ENCODE measurements at regions not wholly inside any gene's neighbourhood (a gene's known extent, or its start where the extent isn't known, plus 50 kb on each side); places are given as distances from the start of the nearest gene placed in this dataset.

- BruUV-seq (replicated peaks): no TSS peak
These were observed 279.3 kb upstream of the KLF12 start for GRCh38 chr13:74413482-74413881.

GRCh38 chr13:74409551-74409950 lies 275.3 kb upstream of the KLF12 start:
- ChIA-PET POLR2A (ENCODE audit: low non-redundant PET) (no interaction called here), CTCF (no interaction called here)
- Histone ChIP-seq H3K4me3 (ENCODE audit: low read depth, low read length, poor library complexity, severe bottlenecking) (no peak overlapping the region), H3K27me3 (replicated peaks; ENCODE audit: insufficient read depth, low read depth, low read length, poor library complexity) (no peaks in the 10 kb centered on the region), H3K4me1 (ENCODE audit: insufficient read depth, low read length, poor library complexity, severe bottlenecking) (no peaks in the 10 kb centered on the region), H3K36me3 (ENCODE audit: insufficient read depth, low read length, poor library complexity, severe bottlenecking) (no peaks in the 10 kb centered on the region), H3K9me3 (ENCODE audit: low read depth, low read length, poor library complexity, severe bottlenecking) (no peaks in the 10 kb centered on the region), H3K27ac (ENCODE audit: low read depth, low read length, poor library complexity, severe bottlenecking) (no peak overlapping the region)
- no peak for DNase-seq (ENCODE audit: low spot score)
- TF ChIP-seq EZH2 (IDR thresholded peaks at IDR 0.05; ENCODE audit: borderline replicate concordance, low read depth, low read length, poor library complexity, severe bottlenecking): no peak
- intact Hi-C loops (cut with micrococcal nuclease; ENCODE audit: unreplicated experiment): no loop called here
- BruUV-seq (replicated peaks): no TSS peak

More at GRCh38 chr13:74413482-74413881, 279.3 kb upstream of the KLF12 start:
- intact Hi-C loops (cut with micrococcal nuclease; ENCODE audit: unreplicated experiment): no loop called here
- TF ChIP-seq CTCF (conservative IDR thresholded peaks at IDR 0.05; ENCODE audit: low read depth, low read length): no peak
- no peak for TF ChIP-seq EZH2 (IDR thresholded peaks at IDR 0.05; ENCODE audit: borderline replicate concordance, low read depth, low read length, poor library complexity, severe bottlenecking)
- no peak overlapping the region for H3K4me3 ChIP-seq (ENCODE audit: low read depth, low read length, poor library complexity, severe bottlenecking)
- H3K4me1 ChIP-seq (ENCODE audit: insufficient read depth, low read length, poor library complexity, severe bottlenecking): no peaks in the 10 kb centered on the region
- no peaks in the 10 kb centered on the region for H3K27me3 ChIP-seq (replicated peaks; ENCODE audit: insufficient read depth, low read depth, low read length, poor library complexity)
- H3K27ac ChIP-seq (ENCODE audit: low read depth, low read length, poor library complexity, severe bottlenecking): no peak overlapping the region
- H3K9me3 ChIP-seq (ENCODE audit: low read depth, low read length, poor library complexity, severe bottlenecking): no peaks in the 10 kb centered on the region
- H3K36me3 ChIP-seq (ENCODE audit: insufficient read depth, low read length, poor library complexity, severe bottlenecking): no peaks in the 10 kb centered on the region
- POLR2A ChIA-PET (ENCODE audit: low non-redundant PET): no interaction called here
- no peak for DNase-seq (ENCODE audit: low spot score)
- CTCF ChIA-PET: no interaction called here

GRCh38 chr13:74406420-74406819 lies 272.2 kb upstream of the KLF12 start:
- ChIA-PET CTCF (no interaction called here), POLR2A (ENCODE audit: low non-redundant PET) (no interaction called here)
- H3K9me3 ChIP-seq (ENCODE audit: low read depth, low read length, poor library complexity, severe bottlenecking): no peaks in the 10 kb centered on the region
- H3K27ac ChIP-seq (ENCODE audit: low read depth, low read length, poor library complexity, severe bottlenecking): no peak overlapping the region
- TF ChIP-seq EZH2 (IDR thresholded peaks at IDR 0.05; ENCODE audit: borderline replicate concordance, low read depth, low read length, poor library complexity, severe bottlenecking) (no peak), CTCF (conservative IDR thresholded peaks at IDR 0.05; ENCODE audit: low read depth, low read length) (no peak)
- no peak overlapping the region for H3K4me3 ChIP-seq (ENCODE audit: low read depth, low read length, poor library complexity, severe bottlenecking)
- H3K27me3 ChIP-seq (replicated peaks; ENCODE audit: insufficient read depth, low read depth, low read length, poor library complexity): no peaks in the 10 kb centered on the region
- H3K4me1 ChIP-seq (ENCODE audit: insufficient read depth, low read length, poor library complexity, severe bottlenecking): no peaks in the 10 kb centered on the region
- no TSS peak for BruUV-seq (replicated peaks)
- intact Hi-C loops (cut with micrococcal nuclease; ENCODE audit: unreplicated experiment): no loop called here
- peak; percentile 9 for DNase-seq (ENCODE audit: low spot score)
- H3K36me3 ChIP-seq (ENCODE audit: insufficient read depth, low read length, poor library complexity, severe bottlenecking): no peaks in the 10 kb centered on the region

GRCh38 chr13:74398599-74398998 lies 264.4 kb upstream of the KLF12 start:
- ChIA-PET POLR2A (ENCODE audit: low non-redundant PET) (no interaction called here), CTCF (no interaction called here)
- H3K4me1 ChIP-seq (ENCODE audit: insufficient read depth, low read length, poor library complexity, severe bottlenecking): no peaks in the 10 kb centered on the region
- no peak overlapping the region for H3K27ac ChIP-seq (ENCODE audit: low read depth, low read length, poor library complexity, severe bottlenecking)
- intact Hi-C loops (cut with micrococcal nuclease; ENCODE audit: unreplicated experiment): no loop called here
- H3K9me3 ChIP-seq (ENCODE audit: low read depth, low read length, poor library complexity, severe bottlenecking): no peaks in the 10 kb centered on the region
- no TSS peak for BruUV-seq (replicated peaks)
- H3K4me3 ChIP-seq (ENCODE audit: low read depth, low read length, poor library complexity, severe bottlenecking): no peak overlapping the region
- no peak for DNase-seq (ENCODE audit: low spot score)
- no peaks in the 10 kb centered on the region for H3K27me3 ChIP-seq (replicated peaks; ENCODE audit: insufficient read depth, low read depth, low read length, poor library complexity)
- TF ChIP-seq EZH2 (IDR thresholded peaks at IDR 0.05; ENCODE audit: borderline replicate concordance, low read depth, low read length, poor library complexity, severe bottlenecking): no peak
- TF ChIP-seq CTCF (conservative IDR thresholded peaks at IDR 0.05; ENCODE audit: low read depth, low read length): no peak
- no peaks in the 10 kb centered on the region for H3K36me3 ChIP-seq (ENCODE audit: insufficient read depth, low read length, poor library complexity, severe bottlenecking)
